IPS-15b (cell line): ENCODE measurements at regions not wholly inside any gene's neighbourhood (a gene's known extent, or its start where the extent isn't known, plus 50 kb on each side); places are given as distances from the start of the nearest gene placed in this dataset.
"Not testable (repeated sequence)": the region's sequence is repeated elsewhere in the genome, so short reads cannot be mapped to it uniquely, and the experiment has no call there.

Experiments
- H3K27me3 ChIP-seq: one replicate; pipeline ENCODE4 v1.6.1; 2013; ENCODE audit warnings: low read length; ENCODE audit not compliant: control insufficient read depth, insufficient read depth
- H3K36me3 ChIP-seq: one replicate; pipeline ENCODE4 v1.6.1; 2013; ENCODE audit warnings: low read length; ENCODE audit not compliant: control insufficient read depth, insufficient read depth
- H3K4me1 ChIP-seq: one replicate; pipeline ENCODE4 v1.6.1; 2013; ENCODE audit warnings: mild to moderate bottlenecking, low read length; ENCODE audit not compliant: control insufficient read depth, insufficient read depth
- H3K4me3 ChIP-seq: one replicate; pipeline ENCODE4 v1.5.1; 2013; ENCODE audit warnings: low read depth, low read length
- H3K9ac ChIP-seq: one replicate; pipeline ENCODE4 v1.6.1; 2013; ENCODE audit warnings: low read depth, mild to moderate bottlenecking, low read length
- H3K9me3 ChIP-seq: one replicate; pipeline ENCODE4 v1.6.1; 2013; ENCODE audit warnings: mild to moderate bottlenecking, low read length; ENCODE audit not compliant: control insufficient read depth, insufficient read depth

DNA sequence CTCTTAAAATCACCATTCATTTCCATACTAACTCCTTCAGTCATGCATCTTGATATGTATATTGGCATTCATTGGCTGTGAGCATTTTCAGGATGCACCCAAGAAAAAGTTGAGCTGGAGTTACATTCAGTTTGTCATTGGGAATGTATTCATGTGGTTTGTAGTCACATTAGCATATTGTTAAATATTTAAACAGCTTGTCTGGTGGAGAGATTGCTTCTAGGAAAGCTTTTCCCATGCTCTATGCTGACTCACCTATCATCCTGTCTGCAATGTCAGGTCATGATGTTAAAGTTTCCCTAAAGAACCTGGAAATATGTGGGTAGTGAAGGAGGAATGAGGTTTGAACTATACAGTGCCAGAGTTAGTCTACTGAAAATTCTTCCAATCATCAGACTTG is 583.6 kb downstream of the GALC start:
- Histone ChIP-seq H3K36me3 (no peaks in the 10 kb centered on the region), H3K9me3 (no peaks in the 10 kb centered on the region), H3K4me3 (no peak overlapping the region), H3K9ac (no peak overlapping the region), H3K27me3 (no peaks in the 10 kb centered on the region), H3K4me1 (peaks cover 13% of the 10 kb centered on the region)

GRCh38 chr14:87407344-87407743 is 585.6 kb downstream of the GALC start:
- H3K9me3 ChIP-seq, result no peaks in the 10 kb centered on the region
- no peak overlapping the region for H3K4me3 ChIP-seq
- H3K4me1 ChIP-seq, result peaks cover 13% of the 10 kb centered on the region
- H3K27me3 ChIP-seq, result no peaks in the 10 kb centered on the region
- H3K36me3 ChIP-seq, result no peaks in the 10 kb centered on the region
- H3K9ac ChIP-seq, result no peak overlapping the region

- Histone ChIP-seq H3K9ac (no peak overlapping the region), H3K9me3 (no peaks in the 10 kb centered on the region), H3K27me3 (no peaks in the 10 kb centered on the region), H3K4me1 (peaks cover 13% of the 10 kb centered on the region), H3K4me3 (no peak overlapping the region), H3K36me3 (no peaks in the 10 kb centered on the region)
Measured at GRCh38 chr14:87405563-87405962, 587.4 kb downstream of the GALC start.

DNA sequence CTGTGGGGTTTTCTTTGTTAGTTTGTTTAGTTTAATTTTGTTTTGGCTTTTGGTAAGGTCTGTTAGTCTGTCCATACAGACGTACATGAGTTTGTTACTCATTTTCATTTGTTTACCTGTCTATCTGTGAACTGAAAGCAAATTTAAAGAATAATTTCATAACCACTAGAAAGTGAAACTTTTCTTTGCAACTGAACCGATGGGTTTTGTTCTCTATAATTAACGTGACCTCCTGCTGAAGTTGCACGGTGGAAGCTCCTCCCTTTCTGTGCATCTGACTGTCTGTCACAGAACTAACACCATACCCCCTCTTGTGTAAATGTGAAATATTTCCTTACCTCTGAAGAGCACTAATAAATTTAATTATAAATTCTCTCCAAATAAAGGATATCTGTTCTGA is 595.5 kb downstream of the GALC start:
- Histone ChIP-seq H3K9ac (no peak overlapping the region), H3K4me3 (no peak overlapping the region), H3K27me3 (no peaks in the 10 kb centered on the region)

DNA sequence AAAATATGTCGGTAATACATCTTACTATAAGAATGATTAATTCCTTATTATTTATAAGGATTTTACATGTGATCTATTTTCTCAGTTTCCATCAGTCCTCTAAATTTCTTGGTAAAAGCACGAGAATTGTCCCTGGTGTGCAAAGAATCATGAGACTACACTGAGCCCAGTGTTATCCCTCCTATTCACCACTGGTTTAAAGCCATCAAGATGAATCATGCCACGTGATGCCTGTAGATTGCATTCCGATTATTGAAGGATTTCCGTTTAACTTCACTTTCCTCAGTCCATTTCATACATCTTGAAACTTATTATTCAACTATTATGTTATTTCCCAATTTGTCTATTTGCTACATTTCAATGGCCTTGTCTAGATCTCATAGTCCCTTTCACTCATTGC is 601.9 kb downstream of the GALC start:
- Histone ChIP-seq H3K36me3 (no peaks in the 10 kb centered on the region), H3K9me3 (no peaks in the 10 kb centered on the region), H3K4me3 (no peak overlapping the region), H3K9ac (no peak overlapping the region), H3K4me1 (no peaks in the 10 kb centered on the region), H3K27me3 (no peaks in the 10 kb centered on the region)

More for the DNA sequence above, 595.5 kb downstream of the GALC start:
- no peaks in the 10 kb centered on the region for H3K4me1 ChIP-seq
- no peaks in the 10 kb centered on the region for H3K36me3 ChIP-seq
- no peaks in the 10 kb centered on the region for H3K9me3 ChIP-seq

- H3K4me3 ChIP-seq, result no peak overlapping the region
- no peaks in the 10 kb centered on the region for H3K36me3 ChIP-seq
- H3K9me3 ChIP-seq, result no peaks in the 10 kb centered on the region
- no peaks in the 10 kb centered on the region for H3K27me3 ChIP-seq
- H3K4me1 ChIP-seq, result no peaks in the 10 kb centered on the region
- H3K9ac ChIP-seq, result no peak overlapping the region
Measured at GRCh38 chr14:87388946-87389345, 604.0 kb downstream of the GALC start.

- Histone ChIP-seq H3K4me3 (no peak overlapping the region), H3K9me3 (no peaks in the 10 kb centered on the region), H3K27me3 (no peaks in the 10 kb centered on the region), H3K9ac (no peak overlapping the region), H3K36me3 (no peaks in the 10 kb centered on the region), H3K4me1 (no peaks in the 10 kb centered on the region)
Measured at GRCh38 chr14:87387806-87388205, 605.2 kb downstream of the GALC start.

DNA sequence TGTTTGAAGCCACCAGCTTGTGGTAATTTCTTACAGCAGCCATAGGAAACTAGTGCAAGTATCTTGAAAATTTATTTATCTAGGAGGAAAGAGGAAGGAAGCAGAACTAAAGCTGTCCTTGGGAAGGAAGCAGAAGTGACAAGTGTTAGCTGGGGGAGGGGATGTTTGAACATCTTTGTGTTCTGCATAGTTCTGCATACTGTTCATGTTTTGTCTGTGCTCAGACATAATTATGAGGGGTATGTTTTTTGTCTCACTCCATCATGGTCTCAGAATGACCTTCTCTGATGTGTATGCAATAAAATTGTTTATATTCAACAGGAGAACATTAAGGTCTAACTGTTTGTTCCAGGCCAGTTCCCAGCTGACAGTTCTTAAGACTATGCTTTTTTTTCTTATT is 606.5 kb downstream of the GALC start:
- Histone ChIP-seq H3K36me3 (no peaks in the 10 kb centered on the region), H3K9me3 (no peaks in the 10 kb centered on the region)

DNA sequence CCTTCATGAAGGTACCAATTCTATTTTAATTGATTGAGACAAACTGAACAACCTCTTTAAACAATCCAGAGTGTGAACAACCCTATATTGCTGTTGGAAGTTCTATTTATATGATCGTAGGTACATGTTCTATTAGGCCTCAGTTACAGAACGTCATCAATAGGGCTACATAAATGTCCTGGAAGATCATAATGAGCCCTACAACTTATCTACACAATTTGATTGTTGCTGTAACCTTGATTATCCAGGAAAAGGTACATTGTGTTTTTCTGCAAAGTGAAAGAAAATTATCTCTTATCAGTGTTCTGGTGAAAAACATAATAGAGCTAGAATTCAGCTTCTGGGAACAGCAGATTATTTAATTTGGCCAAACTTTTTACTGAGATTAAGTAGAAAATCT is 612.9 kb downstream of the GALC start:
- Histone ChIP-seq H3K9me3 (no peaks in the 10 kb centered on the region), H3K36me3 (no peaks in the 10 kb centered on the region), H3K9ac (no peak overlapping the region), H3K27me3 (no peaks in the 10 kb centered on the region), H3K4me3 (no peak overlapping the region), H3K4me1 (no peaks in the 10 kb centered on the region)

More for the DNA sequence above, 606.5 kb downstream of the GALC start:
- no peak overlapping the region for H3K4me3 ChIP-seq
- H3K9ac ChIP-seq, result no peak overlapping the region
- H3K4me1 ChIP-seq, result no peaks in the 10 kb centered on the region
- H3K27me3 ChIP-seq, result no peaks in the 10 kb centered on the region

DNA sequence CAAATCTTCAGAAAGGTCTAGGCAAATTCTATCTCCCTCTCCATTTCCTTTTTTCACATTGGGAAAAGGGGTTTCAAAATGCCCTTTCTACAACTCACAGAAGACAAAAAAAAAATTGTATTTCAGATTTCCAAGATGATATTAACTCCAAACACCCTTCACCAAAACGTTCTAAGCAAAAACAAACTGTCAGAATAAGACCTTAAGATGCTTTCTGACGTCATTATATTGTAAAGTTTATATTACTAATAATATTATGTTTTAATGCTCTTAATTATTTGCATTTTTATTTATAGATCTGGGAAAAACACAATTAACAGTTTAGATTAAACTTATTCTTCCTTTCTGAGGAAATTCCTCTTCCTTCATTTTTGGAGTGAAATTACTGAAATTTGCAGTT is 624.2 kb downstream of the GALC start:
- Histone ChIP-seq H3K4me1 (no peaks in the 10 kb centered on the region), H3K9ac (no peak overlapping the region), H3K27me3 (no peaks in the 10 kb centered on the region), H3K4me3 (no peak overlapping the region), H3K36me3 (no peaks in the 10 kb centered on the region), H3K9me3 (no peaks in the 10 kb centered on the region)

GRCh38 chr14:87360246-87360645 is 632.7 kb downstream of the GALC start:
- not testable (repeated sequence) for H3K9ac ChIP-seq, H3K9me3 ChIP-seq, H3K4me1 ChIP-seq, H3K27me3 ChIP-seq, H3K4me3 ChIP-seq, H3K36me3 ChIP-seq

GRCh38 chr14:87351007-87351406 is 642.0 kb downstream of the GALC start:
- H3K4me3 ChIP-seq, result no peak overlapping the region
- no peaks in the 10 kb centered on the region for H3K9me3 ChIP-seq
- H3K27me3 ChIP-seq, result no peaks in the 10 kb centered on the region
- no peaks in the 10 kb centered on the region for H3K4me1 ChIP-seq
- H3K36me3 ChIP-seq, result no peaks in the 10 kb centered on the region
- H3K9ac ChIP-seq, result no peak overlapping the region

- Histone ChIP-seq H3K9ac (no peak overlapping the region), H3K27me3 (no peaks in the 10 kb centered on the region), H3K9me3 (no peaks in the 10 kb centered on the region), H3K4me1 (no peaks in the 10 kb centered on the region), H3K36me3 (no peaks in the 10 kb centered on the region), H3K4me3 (no peak overlapping the region)
Measured at GRCh38 chr14:87349921-87350320, 643.1 kb downstream of the GALC start.
